GM21367 (cell line): ENCODE measurements at regions not wholly inside any gene's neighbourhood (a gene's known extent, or its start where the extent isn't known, plus 50 kb on each side); places are given as distances from the start of the nearest gene placed in this dataset.

ENCODE experiments used
- ATAC-seq: cut with Tn5 transposase; IDR thresholded peaks from one replicate; pipeline ENCODE4 v1.9.1; 2021; ENCODE audit not compliant: unreplicated experiment

GRCh38 chr9:119537138-119537537, 167.9 kb upstream of the BRINP1 start:
- no peak for ATAC-seq

DNA sequence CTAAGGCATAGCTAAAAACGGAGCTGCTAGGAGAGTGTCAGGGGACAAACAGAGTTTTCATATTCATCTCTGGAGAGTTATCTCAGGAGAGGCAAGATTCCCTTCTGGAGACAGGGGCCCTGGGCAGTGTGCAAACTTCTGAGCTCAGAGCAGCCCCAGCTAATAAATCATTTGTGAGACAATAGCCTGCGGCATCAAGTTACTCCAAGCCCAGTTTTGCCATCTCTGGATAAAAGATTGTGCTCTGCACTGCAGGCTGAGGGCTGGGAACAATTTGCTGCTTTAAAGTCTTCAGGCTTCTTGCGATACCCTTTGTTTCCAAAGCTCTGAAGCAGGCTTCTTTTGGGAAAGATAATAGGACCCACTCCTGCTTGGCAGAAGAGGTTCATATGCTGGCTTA, 164.3 kb upstream of the BRINP1 start:
- ATAC-seq = no peak

- ATAC-seq = no peak
Observed at GRCh38 chr9:119526698-119527097, 157.5 kb upstream of the BRINP1 start.

DNA sequence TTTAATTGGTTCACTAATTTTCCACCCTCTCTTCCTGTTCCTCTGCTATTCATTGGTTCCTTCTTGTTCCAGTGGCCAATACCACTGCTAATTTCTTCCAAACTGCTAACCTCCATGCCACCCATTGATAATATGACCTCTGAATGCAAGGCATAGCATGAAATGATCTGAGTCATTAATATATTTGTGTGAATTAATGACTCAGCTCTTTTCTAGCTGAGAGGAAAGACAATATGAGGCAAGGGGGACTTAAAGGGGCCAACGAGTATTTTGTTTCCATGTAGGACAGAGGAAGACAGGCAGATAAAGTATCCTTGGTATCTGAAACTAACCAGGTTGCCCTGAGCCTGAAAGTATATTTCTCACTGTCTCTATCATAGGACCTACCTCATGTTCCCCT, 154.3 kb upstream of the BRINP1 start:
- no peak for ATAC-seq

DNA sequence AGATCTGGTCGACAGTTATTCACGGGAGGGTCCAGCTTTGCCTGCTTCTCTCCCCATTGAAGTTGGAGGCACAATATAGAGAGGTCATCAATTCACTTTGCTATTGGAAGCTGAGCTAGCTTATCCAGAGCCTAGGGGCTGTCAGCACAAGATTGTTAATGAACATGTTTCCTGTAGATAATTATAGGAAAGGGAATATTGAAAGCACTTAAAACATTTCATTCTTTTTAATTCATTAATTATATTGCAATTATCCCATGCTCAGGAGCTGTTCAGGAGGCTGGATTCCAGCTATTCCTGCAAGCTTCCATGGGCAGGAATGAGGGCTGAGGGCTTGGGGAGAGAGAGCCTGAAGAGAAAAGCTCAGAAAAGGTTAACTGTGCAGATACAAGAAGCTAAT, 153.1 kb upstream of the BRINP1 start:
- ATAC-seq = no peak

DNA sequence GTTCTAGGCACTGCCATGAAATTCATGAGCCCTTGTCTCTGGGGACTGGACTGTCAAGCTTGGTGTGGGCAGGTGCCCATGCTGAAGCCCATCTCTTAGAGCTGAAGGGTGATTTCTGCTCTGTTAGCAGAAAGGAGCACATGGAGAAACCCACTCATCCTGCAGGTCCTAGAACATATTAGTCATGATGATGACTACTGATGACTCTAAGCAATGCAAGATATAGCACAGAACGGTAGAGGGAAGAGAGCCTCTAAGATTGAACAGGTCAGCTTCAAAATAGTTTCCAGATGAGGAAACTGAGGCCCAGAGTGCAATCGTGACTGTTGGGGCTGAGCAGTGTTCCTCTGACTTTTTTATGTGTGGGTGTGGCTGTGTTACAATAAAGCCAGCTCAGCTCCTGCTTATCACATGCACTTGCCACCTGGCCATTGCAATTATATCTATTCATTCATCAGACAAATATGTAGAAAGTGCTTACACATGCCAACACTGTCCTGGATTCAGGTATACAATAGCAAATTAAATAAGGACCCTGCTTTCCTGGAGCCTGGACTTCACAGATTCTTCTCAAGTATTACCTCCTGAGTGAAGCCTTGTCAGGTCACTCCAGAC, 140.2 kb upstream of the BRINP1 start:
- no peak for ATAC-seq

DNA sequence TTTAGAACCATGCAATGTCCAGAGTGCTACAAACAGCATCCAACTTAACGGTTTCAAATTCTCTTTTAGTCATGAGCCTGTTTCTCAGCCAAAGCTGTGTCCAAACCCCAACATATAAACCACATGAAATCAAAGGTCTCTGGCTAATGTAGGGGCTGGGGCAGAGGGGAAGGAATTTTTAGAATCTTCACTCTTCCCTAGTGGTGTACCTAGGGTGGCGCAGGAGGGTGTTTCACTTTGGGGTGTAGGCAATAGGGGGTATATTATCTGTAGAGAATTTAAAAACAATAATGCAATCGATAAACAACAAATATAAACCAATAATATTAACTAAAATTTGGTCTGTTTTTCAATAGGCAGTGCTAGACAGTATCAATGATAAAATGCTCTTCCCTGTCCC, 132.1 kb upstream of the BRINP1 start:
- no peak for ATAC-seq

DNA sequence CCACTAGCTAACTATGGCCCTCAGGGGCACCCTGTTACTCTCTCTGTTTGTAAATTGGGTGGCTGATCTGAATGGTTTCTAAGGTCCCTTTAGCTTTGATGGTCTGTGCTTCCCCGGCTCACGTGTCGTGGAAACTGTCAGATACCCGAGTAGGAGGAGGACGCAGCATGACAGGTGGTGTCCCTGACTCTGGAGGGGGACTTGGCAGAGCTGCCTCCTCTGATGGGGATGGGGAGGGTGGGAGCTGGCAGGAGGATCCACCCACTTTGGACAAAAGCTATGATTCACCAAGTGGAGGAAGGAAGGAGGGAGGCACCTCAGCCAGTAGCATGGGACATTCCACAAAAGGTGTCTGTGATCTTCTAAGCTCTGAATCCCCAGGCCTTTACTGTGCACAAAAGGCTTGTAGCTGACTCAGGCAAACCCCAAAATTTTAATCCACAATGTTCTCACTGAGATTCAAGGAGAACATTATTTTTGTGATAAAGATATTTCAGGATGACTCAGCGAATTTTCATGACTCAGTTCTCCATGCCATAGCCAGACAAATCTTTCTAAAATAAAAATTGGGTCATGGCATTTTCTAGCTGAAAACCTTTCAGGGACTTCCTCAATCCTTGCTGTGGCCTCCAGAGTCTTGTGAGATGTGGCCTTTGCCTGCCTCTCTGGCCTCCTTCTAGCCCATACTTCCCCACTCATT, 131.0 kb upstream of the BRINP1 start:
- no peak for ATAC-seq

- no peak for ATAC-seq
Observed at GRCh38 chr9:119487118-119487827, 118.0 kb upstream of the BRINP1 start.

GRCh38 chr9:119483153-119483552, 113.9 kb upstream of the BRINP1 start:
- ATAC-seq = no peak

DNA sequence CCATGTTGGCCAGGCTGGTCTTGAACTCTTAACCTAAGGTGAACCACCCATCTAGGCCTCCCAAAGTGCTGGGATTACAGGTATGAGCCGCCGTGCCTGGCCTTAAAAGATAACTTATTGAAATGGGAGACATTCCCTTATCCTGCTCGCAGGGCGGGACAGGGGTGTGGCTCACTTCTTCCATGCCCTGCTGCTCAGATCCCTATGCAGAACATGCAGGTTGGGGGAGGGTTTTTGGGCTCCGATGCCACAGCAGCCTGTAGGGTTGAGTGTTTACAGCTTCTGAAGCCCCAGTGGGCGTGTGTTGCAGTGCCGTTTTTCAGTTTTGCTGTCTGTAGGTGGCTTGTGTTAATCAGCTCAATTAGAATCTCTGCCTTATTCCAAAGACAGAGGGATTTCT, 108.0 kb upstream of the BRINP1 start:
- ATAC-seq = no peak

GRCh38 chr9:119458068-119458467, 88.8 kb upstream of the BRINP1 start:
- no peak for ATAC-seq

DNA sequence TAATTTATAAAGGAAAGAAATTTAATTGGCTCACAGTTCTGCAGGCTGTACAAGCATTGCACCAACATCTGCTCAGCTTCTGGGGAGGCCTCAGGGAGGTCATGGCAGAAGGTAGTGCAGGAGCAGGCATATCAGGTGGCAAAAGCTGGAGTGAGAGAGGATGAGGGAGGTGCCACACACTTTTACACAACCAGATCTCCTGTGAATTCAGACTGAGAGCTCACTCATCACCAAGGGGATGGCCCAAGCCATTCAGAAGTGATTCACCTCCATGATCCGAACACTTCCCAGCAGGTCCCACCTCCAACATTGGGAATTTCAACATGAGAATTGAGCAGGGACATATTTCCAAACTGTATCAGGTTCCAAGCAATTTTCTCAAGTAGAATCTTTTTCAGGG, 84.7 kb upstream of the BRINP1 start:
- ATAC-seq = no peak

GRCh38 chr9:119453490-119453911, 84.3 kb upstream of the BRINP1 start:
- no peak for ATAC-seq

GRCh38 chr9:119451426-119451825, 82.2 kb upstream of the BRINP1 start:
- ATAC-seq = no peak

GRCh38 chr9:119443179-119443578, 73.9 kb upstream of the BRINP1 start:
- ATAC-seq = no peak

DNA sequence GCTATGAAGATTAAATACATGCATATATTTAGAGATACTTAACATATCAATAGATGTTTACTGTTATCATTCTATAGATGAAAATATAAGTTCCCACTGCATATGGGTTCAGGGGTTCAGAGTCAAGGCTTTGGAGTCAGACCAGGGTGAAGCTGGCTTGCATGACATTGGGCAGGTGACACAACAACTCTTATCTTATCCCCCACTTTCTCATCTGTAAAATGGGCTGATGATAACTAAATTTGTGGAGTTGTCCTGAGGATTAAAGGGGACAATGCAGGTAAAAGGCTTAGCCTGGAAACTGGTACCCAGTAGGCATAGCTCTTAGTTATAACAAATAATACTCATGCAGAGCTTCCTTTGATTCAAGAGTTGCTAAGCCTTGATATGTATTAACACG, 72.6 kb upstream of the BRINP1 start:
- no peak for ATAC-seq

GRCh38 chr9:119441338-119441737, 72.1 kb upstream of the BRINP1 start:
- no peak for ATAC-seq

DNA sequence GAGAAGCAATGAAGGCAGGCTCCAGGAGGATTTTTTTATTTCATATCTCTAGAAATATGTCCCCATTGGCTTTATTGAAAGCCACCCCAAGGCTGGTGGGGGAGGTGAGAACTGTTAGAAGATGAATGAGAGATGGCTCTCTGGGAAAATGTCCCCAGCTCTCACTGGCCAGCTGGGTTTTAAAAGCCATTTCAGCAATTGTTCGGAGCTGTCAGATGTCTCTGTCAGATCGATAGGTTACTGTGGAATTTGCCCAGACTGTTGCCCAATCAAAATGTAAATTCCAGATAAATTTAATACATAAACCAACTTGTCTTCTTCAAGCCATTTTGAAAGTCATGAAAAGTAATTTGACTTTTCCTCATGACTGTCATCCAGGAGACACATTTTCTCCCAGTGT, 67.0 kb upstream of the BRINP1 start:
- no peak for ATAC-seq

- no peak for ATAC-seq
Observed at GRCh38 chr9:119435076-119435475, 65.8 kb upstream of the BRINP1 start.

DNA sequence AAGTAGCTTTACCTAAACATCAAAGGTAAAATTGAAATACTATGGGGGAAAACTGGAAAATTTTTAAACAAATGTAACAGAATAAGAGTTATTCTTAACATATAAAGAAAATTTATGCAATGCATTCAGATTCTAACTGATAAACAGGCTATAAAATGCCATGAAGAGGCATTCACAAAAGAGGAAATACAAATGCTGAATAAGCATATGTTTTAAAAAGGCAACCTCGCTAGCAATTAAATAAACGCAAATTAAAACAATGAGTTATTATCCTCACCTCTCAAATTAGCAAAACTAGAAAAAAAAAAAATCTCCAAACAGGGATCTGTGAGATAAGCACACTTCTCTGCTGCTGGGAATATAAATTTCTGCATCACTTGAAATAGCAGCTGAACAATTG, 63.2 kb upstream of the BRINP1 start:
- no peak for ATAC-seq

GRCh38 chr9:119429302-119429701, 60.1 kb upstream of the BRINP1 start:
- no peak for ATAC-seq
